HEK293 (cell line): ENCODE measurements at regions not wholly inside any gene's neighbourhood (a gene's known extent, or its start where the extent isn't known, plus 50 kb on each side); places are given as distances from the start of the nearest gene placed in this dataset.

Source experiments
- CTCF ChIA-PET: fragments of 350-600 bp; formaldehyde crosslinking; extraction: SDS; loops from one replicate; lab custom pipeline; 2021; ENCODE audit warnings: antibody characterized with exemption; lab: Yijun Ruan, JAX
- POLR2A ChIA-PET: fragments of 300-600 bp; formaldehyde crosslinking; extraction: SDS; loops from one replicate; lab custom pipeline; 2020; ENCODE audit warnings: antibody characterized with exemption, inconsistent platforms; lab: Yijun Ruan, JAX
- H3K27ac ChIP-seq: fragments of 200-500 bp; sonication (Bioruptor generic); 2 replicates; pipeline ENCODE4 v1.5.1; 2014; ENCODE audit warnings: low read depth, low read length, control low read depth, inconsistent platforms; ENCODE audit errors: extremely low read depth
- H3K36me3 ChIP-seq, 2 experiments: fragments of 200-500 bp in 1 of 2; sonication (Bioruptor generic) in 1 of 2; 1 replicate in 1 of 2; 2 replicates in 1 of 2; pipeline ENCODE4 v1.5.1; 2014 to 2017; ENCODE audit warnings: inconsistent platforms in 2 of 2, low read length in 2 of 2; ENCODE audit not compliant: control insufficient read depth in 2 of 2, insufficient read depth in 1 of 2
- H3K4me1 ChIP-seq: fragments of 200-500 bp; sonication (Bioruptor generic); 2 replicates; pipeline ENCODE4 v1.5.1; 2014; ENCODE audit warnings: mild to moderate bottlenecking, low read length, inconsistent platforms; ENCODE audit not compliant: control insufficient read depth, insufficient read depth
- H3K4me3 ChIP-seq: 2 replicates; pipeline ENCODE4 v1.5.1; 2011; ENCODE audit warnings: low read depth, mild to moderate bottlenecking, control low read depth, low read length, moderate library complexity
- H3K9me3 ChIP-seq: fragments of 200-500 bp; sonication (Bioruptor generic); 2 replicates; pipeline ENCODE4 v1.5.1; 2014; ENCODE audit warnings: low read depth, low read length, inconsistent platforms; ENCODE audit not compliant: control insufficient read depth, insufficient read depth
- BCL11A ChIP-seq: fragments of 450-650 bp; formaldehyde crosslinking; IDR thresholded peaks from 2 replicates; pipeline ENCODE4 v1.5.1; 2016; ENCODE audit warnings: low read depth, missing biosample characterization, missing genetic modification characterization
- HOXC10 ChIP-seq: sonication (generic); formaldehyde crosslinking; IDR thresholded peaks from 2 replicates; pipeline ENCODE4 v1.8.1; 2023; ENCODE audit warnings: mild to moderate bottlenecking, missing genetic modification reagents
- KLF16 ChIP-seq: fragments of 450-650 bp; formaldehyde crosslinking; IDR thresholded peaks from 2 replicates; pipeline ENCODE4 v1.5.1; 2017; ENCODE audit warnings: missing biosample characterization, missing genetic modification characterization
- MEIS1 ChIP-seq: sonication (generic); formaldehyde crosslinking; IDR thresholded peaks from 2 replicates; pipeline ENCODE4 v1.8.1; 2022; ENCODE audit warnings: missing genetic modification reagents, mild to moderate bottlenecking, borderline replicate concordance
- PRDM4 ChIP-seq: fragments of 450-650 bp; formaldehyde crosslinking; IDR thresholded peaks from 2 replicates; pipeline ENCODE4 v1.5.1; 2017; ENCODE audit warnings: missing biosample characterization, missing genetic modification characterization
- SCRT2 ChIP-seq: fragments of 450-650 bp; formaldehyde crosslinking; IDR thresholded peaks from 2 replicates; pipeline ENCODE4 v1.5.1; 2016; ENCODE audit warnings: missing biosample characterization, missing genetic modification characterization
- SP2 ChIP-seq: fragments of 450-650 bp; formaldehyde crosslinking; IDR thresholded peaks from 2 replicates; pipeline ENCODE4 v1.5.1; 2016; ENCODE audit warnings: missing biosample characterization, missing genetic modification characterization
- ZBTB20 ChIP-seq: fragments of 450-650 bp; formaldehyde crosslinking; IDR thresholded peaks from 2 replicates; pipeline ENCODE4 v1.5.1; 2016; ENCODE audit warnings: missing biosample characterization, missing genetic modification characterization
- ZFP37 ChIP-seq: fragments of 450-650 bp; formaldehyde crosslinking; IDR thresholded peaks from 2 replicates; pipeline ENCODE4 v1.5.1; 2016; ENCODE audit warnings: missing biosample characterization, missing genetic modification characterization
- ZNF10 ChIP-seq: fragments of 450-650 bp; formaldehyde crosslinking; IDR thresholded peaks from 2 replicates; pipeline ENCODE4 v1.5.1; 2017; ENCODE audit warnings: missing biosample characterization, missing genetic modification characterization
- ZNF132 ChIP-seq: fragments of 450-650 bp; formaldehyde crosslinking; IDR thresholded peaks from 2 replicates; pipeline ENCODE4 v1.5.1; 2017; ENCODE audit warnings: missing biosample characterization, missing genetic modification characterization, borderline replicate concordance
- ZNF174 ChIP-seq: fragments of 450-650 bp; formaldehyde crosslinking; IDR thresholded peaks from 2 replicates; pipeline ENCODE4 v1.5.0; 2017; ENCODE audit warnings: missing biosample characterization, mild to moderate bottlenecking, missing genetic modification characterization
- ZNF175 ChIP-seq: fragments of 450-650 bp; formaldehyde crosslinking; IDR thresholded peaks from 2 replicates; pipeline ENCODE4 v1.5.1; 2016; ENCODE audit warnings: missing biosample characterization, missing genetic modification characterization
- ZNF19 ChIP-seq: fragments of 450-650 bp; formaldehyde crosslinking; IDR thresholded peaks from 2 replicates; pipeline ENCODE4; 2016; ENCODE audit warnings: missing biosample characterization, missing genetic modification characterization, low read depth
- ZNF2 ChIP-seq: fragments of 450-650 bp; formaldehyde crosslinking; IDR thresholded peaks from 2 replicates; pipeline ENCODE4 v1.5.1; 2016; ENCODE audit warnings: missing biosample characterization, missing genetic modification characterization
- ZNF23 ChIP-seq: fragments of 450-650 bp; formaldehyde crosslinking; IDR thresholded peaks from 2 replicates; pipeline ENCODE4 v1.5.1; 2016; ENCODE audit warnings: missing biosample characterization, missing genetic modification characterization, borderline replicate concordance
- ZNF248 ChIP-seq: fragments of 450-650 bp; formaldehyde crosslinking; IDR thresholded peaks from 2 replicates; pipeline ENCODE4 v1.5.1; 2017; ENCODE audit warnings: missing biosample characterization, missing genetic modification characterization
- ZNF292 ChIP-seq: fragments of 450-650 bp; formaldehyde crosslinking; IDR thresholded peaks from 2 replicates; pipeline ENCODE4 v1.5.1; 2016; ENCODE audit warnings: low read depth, missing biosample characterization, missing genetic modification characterization, borderline replicate concordance
- ZNF37A ChIP-seq: fragments of 450-650 bp; IDR thresholded peaks from 2 replicates; pipeline ENCODE4 v1.5.1; 2018; ENCODE audit warnings: missing biosample characterization, missing genetic modification characterization
- ZNF423 ChIP-seq: fragments of 450-650 bp; formaldehyde crosslinking; IDR thresholded peaks from 2 replicates; pipeline ENCODE4 v1.5.1; 2016; ENCODE audit warnings: missing biosample characterization, missing genetic modification characterization
- ZNF596 ChIP-seq: fragments of 450-650 bp; IDR thresholded peaks from 2 replicates; pipeline ENCODE4 v1.5.0; 2018; ENCODE audit warnings: missing biosample characterization, mild to moderate bottlenecking, missing genetic modification characterization, moderate library complexity
- ZNF624 ChIP-seq: fragments of 450-650 bp; formaldehyde crosslinking; IDR thresholded peaks from 2 replicates; pipeline ENCODE4 v1.5.1; 2017; ENCODE audit warnings: missing biosample characterization, missing genetic modification characterization
- ZNF654 ChIP-seq: fragments of 450-650 bp; formaldehyde crosslinking; IDR thresholded peaks from 2 replicates; pipeline ENCODE4 v1.5.1; 2016; ENCODE audit warnings: low read depth, missing biosample characterization, missing genetic modification characterization
- ZNF670 ChIP-seq: fragments of 450-650 bp; formaldehyde crosslinking; IDR thresholded peaks from 2 replicates; pipeline ENCODE4 v1.5.1; 2016; ENCODE audit warnings: missing biosample characterization, missing genetic modification characterization, low read depth
- ZSCAN16 ChIP-seq: fragments of 450-650 bp; formaldehyde crosslinking; IDR thresholded peaks from 2 replicates; pipeline ENCODE4 v1.5.1; 2016; ENCODE audit warnings: missing biosample characterization, missing genetic modification characterization
- TF ChIP-seq, protein P1 (sequence below): fragments of 450-650 bp; formaldehyde crosslinking; IDR thresholded peaks from 2 replicates; pipeline ENCODE4 v1.5.1; 2016; ENCODE audit warnings: missing biosample characterization, missing genetic modification characterization
- TF ChIP-seq, protein P2 (sequence below): fragments of 450-650 bp; formaldehyde crosslinking; IDR thresholded peaks from 2 replicates; pipeline ENCODE4 v1.5.1; 2016; ENCODE audit warnings: missing biosample characterization, missing genetic modification characterization, borderline replicate concordance

GRCh38 chr3:62948921-62949320 is 73.7 kb upstream of the CADPS start:
- TF ChIP-seq ZNF624 (tag by site-specific recombination) (no peak), ZNF37A (tag by site-specific recombination) (no peak), ZNF10 (tag by site-specific recombination) (no peak), ZBTB20 (no peak), ZNF132 (tag by site-specific recombination) (no peak), SCRT2 (no peak), ZNF23 (tag by site-specific recombination) (no peak), PRDM4 (tag by site-specific recombination) (no peak), KLF16 (tag by site-specific recombination) (no peak), ZNF248 (tag by site-specific recombination) (no peak), ZNF2 (no peak)
- ChIA-PET POLR2A (no interaction called here), CTCF (no interaction called here)
- no peaks in the 10 kb centered on the region for H3K9me3 ChIP-seq
- H3K27ac ChIP-seq, result no peak overlapping the region
- H3K4me1 ChIP-seq, result no peaks in the 10 kb centered on the region
- H3K4me3 ChIP-seq, result no peak overlapping the region
- H3K36me3 ChIP-seq, result no peaks in the 10 kb centered on the region

DNA sequence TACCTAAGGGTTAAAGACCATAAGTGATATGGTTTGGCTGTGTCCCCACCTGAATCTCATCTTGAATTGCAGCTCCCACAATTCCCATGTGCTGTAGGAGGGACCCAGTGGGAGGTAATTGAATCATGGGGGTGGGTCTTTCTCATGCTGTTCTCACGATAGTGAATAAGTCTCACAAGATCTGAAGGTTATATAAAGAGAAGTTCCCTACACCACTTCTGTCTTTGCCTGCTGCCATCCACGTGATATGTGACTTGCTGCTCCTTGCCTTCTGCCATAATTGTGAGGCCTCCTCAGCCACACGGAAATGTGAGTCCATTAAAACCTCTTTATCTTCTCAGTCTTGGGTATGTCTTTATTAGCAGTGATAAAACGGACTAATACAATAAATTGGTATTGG is 75.0 kb upstream of the CADPS start:
- Histone ChIP-seq H3K36me3 (no peaks in the 10 kb centered on the region), H3K4me3 (no peak overlapping the region), H3K4me1 (no peaks in the 10 kb centered on the region), H3K9me3 (no peaks in the 10 kb centered on the region), H3K27ac (no peak overlapping the region)
- ChIA-PET POLR2A (no interaction called here), CTCF (interaction anchor here (0.6 kb wide), 1 partner anchor 244 kb away, joined by 4 read pairs; no protein-coding TSS in a partner anchor)
- TF ChIP-seq ZFP37 (tag by site-specific recombination) (no peak), ZNF175 (tag by site-specific recombination) (no peak), SP2 (tag by site-specific recombination) (no peak), ZNF423 (no peak), ZSCAN16 (tag by site-specific recombination) (no peak), ZNF292 (tag by site-specific recombination) (no peak), MEIS1 (CRISPR knock-in tag) (no peak), ZNF174 (tag by site-specific recombination) (no peak), BCL11A (tag by site-specific recombination) (no peak), ZNF19 (tag by site-specific recombination) (no peak)
- TF ChIP-seq, protein P1, sequence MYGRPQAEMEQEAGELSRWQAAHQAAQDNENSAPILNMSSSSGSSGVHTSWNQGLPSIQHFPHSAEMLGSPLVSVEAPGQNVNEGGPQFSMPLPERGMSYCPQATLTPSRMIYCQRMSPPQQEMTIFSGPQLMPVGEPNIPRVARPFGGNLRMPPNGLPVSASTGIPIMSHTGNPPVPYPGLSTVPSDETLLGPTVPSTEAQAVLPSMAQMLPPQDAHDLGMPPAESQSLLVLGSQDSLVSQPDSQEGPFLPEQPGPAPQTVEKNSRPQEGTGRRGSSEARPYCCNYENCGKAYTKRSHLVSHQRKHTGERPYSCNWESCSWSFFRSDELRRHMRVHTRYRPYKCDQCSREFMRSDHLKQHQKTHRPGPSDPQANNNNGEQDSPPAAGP (tag by site-specific recombination), result no peak

- no peak overlapping the region for H3K27ac ChIP-seq
- H3K9me3 ChIP-seq, result no peaks in the 10 kb centered on the region
- no peak overlapping the region for H3K4me3 ChIP-seq
- ChIA-PET POLR2A (no interaction called here), CTCF (no interaction called here)
- H3K4me1 ChIP-seq, result no peaks in the 10 kb centered on the region
- H3K36me3 ChIP-seq, result no peaks in the 10 kb centered on the region
- TF ChIP-seq ZNF670 (no peak), ZNF2 (no peak), ZNF654 (tag by site-specific recombination) (no peak), ZNF596 (no peak), HOXC10 (CRISPR knock-in tag) (no peak)
- TF ChIP-seq, protein P2, sequence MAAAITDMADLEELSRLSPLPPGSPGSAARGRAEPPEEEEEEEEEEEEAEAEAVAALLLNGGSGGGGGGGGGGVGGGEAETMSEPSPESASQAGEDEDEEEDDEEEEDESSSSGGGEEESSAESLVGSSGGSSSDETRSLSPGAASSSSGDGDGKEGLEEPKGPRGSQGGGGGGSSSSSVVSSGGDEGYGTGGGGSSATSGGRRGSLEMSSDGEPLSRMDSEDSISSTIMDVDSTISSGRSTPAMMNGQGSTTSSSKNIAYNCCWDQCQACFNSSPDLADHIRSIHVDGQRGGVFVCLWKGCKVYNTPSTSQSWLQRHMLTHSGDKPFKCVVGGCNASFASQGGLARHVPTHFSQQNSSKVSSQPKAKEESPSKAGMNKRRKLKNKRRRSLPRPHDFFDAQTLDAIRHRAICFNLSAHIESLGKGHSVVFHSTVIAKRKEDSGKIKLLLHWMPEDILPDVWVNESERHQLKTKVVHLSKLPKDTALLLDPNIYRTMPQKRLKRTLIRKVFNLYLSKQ (tag by site-specific recombination), result no peak
These were observed 75.9 kb upstream of the CADPS start for GRCh38 chr3:62951037-62951613.
